Neural progenitor cell (in vitro differentiated cells): ENCODE measurements at regions not wholly inside any gene's neighbourhood (a gene's known extent, or its start where the extent isn't known, plus 50 kb on each side); places are given as distances from the start of the nearest gene placed in this dataset.
A peak's percentile ranks its signal among the peaks of the same experiment; 100 is the strongest.

Experiments used
- DNase-seq: peaks from one replicate; pipeline ENCODE4 v3.0.0-alpha.2; 2016; ENCODE audit warnings: low spot score
- H2AFZ ChIP-seq: fragments of 200-600 bp; sonication (generic); replicated peaks from 2 replicates; pipeline ENCODE4 v1.6.1; 2016; ENCODE audit warnings: antibody characterized with exemption
- H3F3A ChIP-seq: fragments of 200-600 bp; sonication (generic); 2 replicates; pipeline ENCODE4 v1.6.1; 2016; ENCODE audit warnings: antibody characterized with exemption, low read depth
- H3K27ac ChIP-seq: fragments of 200-600 bp; sonication (generic); 2 replicates; pipeline ENCODE4 v1.5.1; 2016; ENCODE audit warnings: mild to moderate bottlenecking
- H3K27me3 ChIP-seq: fragments of 200-600 bp; sonication (generic); 2 replicates; pipeline ENCODE4 v1.6.1; 2016; ENCODE audit warnings: mild to moderate bottlenecking, moderate library complexity
- H3K36me3 ChIP-seq: fragments of 200-600 bp; sonication (generic); 2 replicates; pipeline ENCODE4 v1.5.1; 2016
- H3K4me1 ChIP-seq: fragments of 200-600 bp; sonication (generic); 2 replicates; pipeline ENCODE4 v1.6.1; 2016; ENCODE audit warnings: mixed run types
- H3K4me2 ChIP-seq: fragments of 200-600 bp; sonication (generic); 2 replicates; pipeline ENCODE4 v1.6.1; 2016
- H3K4me3 ChIP-seq: fragments of 200-600 bp; sonication (generic); 2 replicates; pipeline ENCODE4 v1.5.1; 2016
- H3K79me2 ChIP-seq: fragments of 200-600 bp; sonication (generic); 2 replicates; pipeline ENCODE4 v1.6.1; 2016; ENCODE audit warnings: low read depth
- H3K9ac ChIP-seq: fragments of 200-600 bp; sonication (generic); 2 replicates; pipeline ENCODE4 v1.6.1; 2016
- H3K9me3 ChIP-seq: fragments of 200-600 bp; sonication (generic); 2 replicates; pipeline ENCODE4 v1.5.1; 2016; ENCODE audit warnings: low read depth
- H4K20me1 ChIP-seq: fragments of 200-600 bp; sonication (generic); 2 replicates; pipeline ENCODE4 v1.6.1; 2016; ENCODE audit warnings: low read depth
- H3K27ac Mint-ChIP-seq: 3 replicates; pipeline ENCODE4 v1.8.0; 2021; ENCODE audit warnings: mixed read lengths
- H3K27me3 Mint-ChIP-seq: 2 replicates; pipeline ENCODE4 v1.8.0; 2022; ENCODE audit warnings: low read depth, mild to moderate bottlenecking, inconsistent platforms, moderate library complexity, mixed read lengths; ENCODE audit not compliant: insufficient read depth
- H3K36me3 Mint-ChIP-seq: 3 replicates; pipeline ENCODE4 v1.8.0; 2021; ENCODE audit warnings: mixed read lengths
- H3K4me1 Mint-ChIP-seq: 3 replicates; pipeline ENCODE4 v1.8.0; 2021; ENCODE audit warnings: mixed read lengths
- H3K4me3 Mint-ChIP-seq: 3 replicates; pipeline ENCODE4 v1.8.0; 2021; ENCODE audit warnings: mild to moderate bottlenecking, moderate library complexity, mixed read lengths
- H3K9me3 Mint-ChIP-seq: 3 replicates; pipeline ENCODE4 v1.8.0; 2020; ENCODE audit warnings: mixed read lengths
- CTCF ChIP-seq: fragments of 200-600 bp; sonication (generic); IDR thresholded peaks from 2 replicates; pipeline ENCODE4 v1.5.1; 2017; ENCODE audit warnings: antibody characterized with exemption, mild to moderate bottlenecking
- EZH2 ChIP-seq: fragments of 200-600 bp; sonication (generic); IDR thresholded peaks from 2 replicates; pipeline ENCODE4 v1.6.1; 2017; ENCODE audit warnings: antibody characterized with exemption, mild to moderate bottlenecking, moderate library complexity
- EZH2phosphoT487 ChIP-seq: fragments of 200-600 bp; sonication (generic); IDR thresholded peaks from 2 replicates; pipeline ENCODE4 v1.6.1; 2017; ENCODE audit warnings: antibody characterized with exemption

GRCh38 chr12:73892201-73892600 is 645.4 kb upstream of the ATXN7L3B start:
- no peaks in the 10 kb centered on the region for H3K36me3 Mint-ChIP-seq
- H3F3A ChIP-seq, result no peaks in the 10 kb centered on the region

GRCh38 chr12:73898645-73899044 is 639.0 kb upstream of the ATXN7L3B start:
- Histone ChIP-seq H3F3A (no peaks in the 10 kb centered on the region), H3K4me2 (no peak overlapping the region), H4K20me1 (no peaks in the 10 kb centered on the region), H3K4me1 (no peaks in the 10 kb centered on the region), H3K27ac (no peak overlapping the region), H3K79me2 (no peaks in the 10 kb centered on the region), H3K9me3 (no peaks in the 10 kb centered on the region), H2AFZ (no peak overlapping the region), H3K4me3 (no peak overlapping the region), H3K9ac (no peak overlapping the region), H3K36me3 (no peaks in the 10 kb centered on the region), H3K27me3 (no peaks in the 10 kb centered on the region)
- Mint-ChIP-seq H3K9me3 (no peaks in the 10 kb centered on the region), H3K27ac (no peak overlapping the region), H3K4me3 (no peak overlapping the region), H3K36me3 (no peaks in the 10 kb centered on the region), H3K27me3 (no peaks in the 10 kb centered on the region), H3K4me1 (no peaks in the 10 kb centered on the region)
- TF ChIP-seq EZH2phosphoT487, result no peak
- TF ChIP-seq EZH2, result no peak
- no peak for TF ChIP-seq CTCF
- DNase-seq, result no peak

More at GRCh38 chr12:73892201-73892600, 645.4 kb upstream of the ATXN7L3B start:
- Mint-ChIP-seq H3K4me3 (no peak overlapping the region), H3K4me1 (no peaks in the 10 kb centered on the region), H3K9me3 (no peaks in the 10 kb centered on the region), H3K27ac (no peak overlapping the region), H3K27me3 (no peaks in the 10 kb centered on the region)
- Histone ChIP-seq H3K4me2 (no peak overlapping the region), H3K27me3 (no peaks in the 10 kb centered on the region), H3K9me3 (no peaks in the 10 kb centered on the region), H3K9ac (no peak overlapping the region), H3K4me1 (no peaks in the 10 kb centered on the region), H2AFZ (no peak overlapping the region), H3K36me3 (no peaks in the 10 kb centered on the region), H3K4me3 (no peak overlapping the region), H3K27ac (no peak overlapping the region), H3K79me2 (no peaks in the 10 kb centered on the region), H4K20me1 (no peaks in the 10 kb centered on the region)
- no peak for TF ChIP-seq EZH2phosphoT487
- TF ChIP-seq CTCF, result no peak
- no peak for DNase-seq

GRCh38 chr12:73902260-73902659 is 635.4 kb upstream of the ATXN7L3B start:
- H3K36me3 ChIP-seq, result no peaks in the 10 kb centered on the region
- H3F3A ChIP-seq, result no peaks in the 10 kb centered on the region
- no peaks in the 10 kb centered on the region for H3K27me3 ChIP-seq
- H2AFZ ChIP-seq, result peak overlapping the region; percentile 52
- TF ChIP-seq CTCF, result no peak
- no peak for TF ChIP-seq EZH2phosphoT487
- no peak for TF ChIP-seq EZH2
- no peak for DNase-seq
- H3K4me2 ChIP-seq, result no peak overlapping the region
- H3K4me3 ChIP-seq, result no peak overlapping the region
- Mint-ChIP-seq H3K36me3 (no peaks in the 10 kb centered on the region), H3K27me3 (no peaks in the 10 kb centered on the region), H3K9me3 (no peaks in the 10 kb centered on the region), H3K4me3 (no peak overlapping the region), H3K27ac (no peak overlapping the region), H3K4me1 (no peaks in the 10 kb centered on the region)
- no peaks in the 10 kb centered on the region for H3K4me1 ChIP-seq
- no peak overlapping the region for H3K9ac ChIP-seq
- no peaks in the 10 kb centered on the region for H3K9me3 ChIP-seq
- no peak overlapping the region for H3K27ac ChIP-seq
- H4K20me1 ChIP-seq, result no peaks in the 10 kb centered on the region
- H3K79me2 ChIP-seq, result no peaks in the 10 kb centered on the region

GRCh38 chr12:73906757-73907156 is 630.9 kb upstream of the ATXN7L3B start:
- TF ChIP-seq EZH2, result no peak
- TF ChIP-seq EZH2phosphoT487, result no peak
- Mint-ChIP-seq H3K4me1 (no peaks in the 10 kb centered on the region), H3K4me3 (no peak overlapping the region), H3K9me3 (no peaks in the 10 kb centered on the region), H3K36me3 (no peaks in the 10 kb centered on the region), H3K27me3 (no peaks in the 10 kb centered on the region), H3K27ac (no peak overlapping the region)
- Histone ChIP-seq H4K20me1 (no peaks in the 10 kb centered on the region), H2AFZ (no peak overlapping the region), H3K27ac (no peak overlapping the region), H3K4me2 (no peak overlapping the region), H3K27me3 (no peaks in the 10 kb centered on the region), H3K9me3 (no peaks in the 10 kb centered on the region), H3K79me2 (no peaks in the 10 kb centered on the region), H3K9ac (no peak overlapping the region), H3K36me3 (no peaks in the 10 kb centered on the region), H3F3A (no peaks in the 10 kb centered on the region), H3K4me1 (no peaks in the 10 kb centered on the region), H3K4me3 (no peak overlapping the region)
- DNase-seq, result no peak
